Right atrium auricular region (tissue), 2 donors: ENCODE measurements at regions not wholly inside any gene's neighbourhood (a gene's known extent, or its start where the extent isn't known, plus 50 kb on each side); places are given as distances from the start of the nearest gene placed in this dataset.

ENCODE experiments used
- DNase-seq: peaks from one replicate; pipeline ENCODE4 v3.0.0-alpha.2; 2019; ENCODE audit warnings: low spot score
- H3K27ac ChIP-seq, 2 donors: fragments of 200-600 bp; sonication (generic); 1 replicate in 1 of 2; 2 replicates in 1 of 2; pipeline ENCODE4 v1.5.1; 2016 to 2019
- H3K27me3 ChIP-seq, 2 donors: fragments of 200-600 bp; sonication (generic); one replicate each; pipeline versions ENCODE4 v1.5.1 to v1.6.0; 2017 to 2019
- H3K36me3 ChIP-seq: fragments of 200-600 bp; sonication (generic); one replicate; pipeline ENCODE4 v1.5.1; 2016
- H3K4me1 ChIP-seq, 2 donors: fragments of 200-600 bp; sonication (generic); one replicate each; pipeline versions ENCODE4 v1.5.1 to v1.6.0; 2017 to 2019
- H3K4me3 ChIP-seq, 2 donors: fragments of 200-600 bp; sonication (generic); 1 replicate in 1 of 2; 2 replicates in 1 of 2; pipeline ENCODE4 v1.5.1; 2017 to 2019; ENCODE audit warnings: mild to moderate bottlenecking in 1 of 2, moderate library complexity in 1 of 2
- H3K9me3 ChIP-seq, 2 donors: fragments of 200-600 bp; sonication (generic); one replicate each; pipeline ENCODE4 v1.5.1; 2019
- CTCF ChIP-seq, 2 donors: fragments of 200-600 bp; sonication (generic); IDR thresholded peaks; one replicate each; pipeline ENCODE4 v1.5.1; 2019; ENCODE audit warnings: antibody characterized with exemption in 2 of 2

- H3K4me3 ChIP-seq, result peak overlapping the region in 1 of 2 donors; percentile 4
- H3K27me3 ChIP-seq, result no peaks in the 10 kb centered on the region
- H3K27ac ChIP-seq, result no peak overlapping the region
- DNase-seq, result no peak
- no peaks in the 10 kb centered on the region for H3K4me1 ChIP-seq
- H3K36me3 ChIP-seq, result no peaks in the 10 kb centered on the region
- H3K9me3 ChIP-seq, result no peaks in the 10 kb centered on the region
- no peak for TF ChIP-seq CTCF (IDR thresholded peaks at IDR 0.05)
Observed at GRCh38 chr2:128607911-128608506, 289.3 kb upstream of the HS6ST1 start.

GRCh38 chr2:128608921-128609880, 290.5 kb upstream of the HS6ST1 start:
- TF ChIP-seq CTCF (IDR thresholded peaks at IDR 0.05), result no peak
- H3K27ac ChIP-seq, result no peak overlapping the region
- H3K9me3 ChIP-seq, result no peaks in the 10 kb centered on the region
- no peaks in the 10 kb centered on the region for H3K4me1 ChIP-seq
- no peak overlapping the region for H3K4me3 ChIP-seq
- H3K27me3 ChIP-seq, result no peaks in the 10 kb centered on the region
- no peaks in the 10 kb centered on the region for H3K36me3 ChIP-seq
- DNase-seq, result no peak

GRCh38 chr2:128610496-128610895, 291.8 kb upstream of the HS6ST1 start:
- Histone ChIP-seq H3K4me3 (no peak overlapping the region), H3K9me3 (no peaks in the 10 kb centered on the region), H3K36me3 (no peaks in the 10 kb centered on the region), H3K4me1 (no peaks in the 10 kb centered on the region), H3K27me3 (no peaks in the 10 kb centered on the region), H3K27ac (no peak overlapping the region)
- no peak for DNase-seq
- TF ChIP-seq CTCF (IDR thresholded peaks at IDR 0.05), result no peak

- H3K4me1 ChIP-seq, result no peaks in the 10 kb centered on the region
- DNase-seq, result no peak
- no peaks in the 10 kb centered on the region for H3K9me3 ChIP-seq
- no peaks in the 10 kb centered on the region for H3K27me3 ChIP-seq
- H3K4me3 ChIP-seq, result no peak overlapping the region
- no peak overlapping the region for H3K27ac ChIP-seq
- TF ChIP-seq CTCF (IDR thresholded peaks at IDR 0.05), result no peak
- no peaks in the 10 kb centered on the region for H3K36me3 ChIP-seq
Observed at GRCh38 chr2:128611421-128612320, 293.0 kb upstream of the HS6ST1 start.

GRCh38 chr2:128612628-128613027, 294.0 kb upstream of the HS6ST1 start:
- TF ChIP-seq CTCF (IDR thresholded peaks at IDR 0.05), result no peak
- no peak for DNase-seq
- no peaks in the 10 kb centered on the region for H3K27me3 ChIP-seq
- no peaks in the 10 kb centered on the region for H3K4me1 ChIP-seq
- H3K27ac ChIP-seq, result no peak overlapping the region
- no peaks in the 10 kb centered on the region for H3K9me3 ChIP-seq
- H3K4me3 ChIP-seq, result no peak overlapping the region
- H3K36me3 ChIP-seq, result no peaks in the 10 kb centered on the region
